HCT116 (cell line): ENCODE measurements at regions not wholly inside any gene's neighbourhood (a gene's known extent, or its start where the extent isn't known, plus 50 kb on each side); places are given as distances from the start of the nearest gene placed in this dataset.

Experiments used
- CBX3 ChIP-seq: IDR thresholded peaks from 2 replicates; pipeline ENCODE4 v1.6.1; 2012; ENCODE audit warnings: low read depth
- ELF1 ChIP-seq: IDR thresholded peaks from 2 replicates; pipeline ENCODE4 v1.6.1; 2012; ENCODE audit warnings: low read depth, borderline replicate concordance
- EZH2 ChIP-seq: fragments of 200-600 bp; sonication (generic); IDR thresholded peaks from 2 replicates; pipeline ENCODE4 v1.6.1; 2017; ENCODE audit warnings: antibody characterized with exemption, mixed run types
- MAX ChIP-seq: IDR thresholded peaks from 2 replicates; pipeline ENCODE4 v1.6.1; 2012
- POLR2A ChIP-seq: IDR thresholded peaks from 2 replicates; pipeline ENCODE4 v1.7.0; 2011; ENCODE audit warnings: borderline replicate concordance; ENCODE audit not compliant: insufficient read depth, insufficient read length; ENCODE audit errors: extremely low read depth
- POLR2AphosphoS5 ChIP-seq: IDR thresholded peaks from 2 replicates; pipeline ENCODE4 v1.6.1; 2011; ENCODE audit warnings: mild to moderate bottlenecking, low read depth, low read length, moderate library complexity
- RAD21 ChIP-seq: IDR thresholded peaks from 2 replicates; pipeline ENCODE4 v1.6.1; 2012; ENCODE audit warnings: low read depth, mild to moderate bottlenecking
- SIN3A ChIP-seq: IDR thresholded peaks from 2 replicates; pipeline ENCODE4 v1.6.1; 2012; ENCODE audit warnings: low read depth
- SP1 ChIP-seq: IDR thresholded peaks from 2 replicates; pipeline ENCODE4 v1.6.1; 2012; ENCODE audit warnings: low read depth
- TCF7L2 ChIP-seq: IDR thresholded peaks from 2 replicates; pipeline ENCODE4 v1.7.0; 2011; ENCODE audit warnings: borderline replicate concordance, inconsistent platforms; ENCODE audit not compliant: insufficient read depth, insufficient read length; ENCODE audit errors: extremely low read depth
- YY1 ChIP-seq: IDR thresholded peaks from 2 replicates; pipeline ENCODE4 v1.6.1; 2011; ENCODE audit warnings: low read length, low read depth, moderate library complexity, mild to moderate bottlenecking; ENCODE audit not compliant: insufficient replicate concordance; ENCODE audit errors: extremely low read depth
- ZNF274 ChIP-seq: fragments of 200-500 bp; sonication (Bioruptor generic); IDR thresholded peaks from 2 replicates; pipeline ENCODE4 v1.6.1; 2014; ENCODE audit warnings: mild to moderate bottlenecking, low read depth, low read length, inconsistent platforms
- TF ChIP-seq, protein P1 (sequence below), 3 experiments: fragments of 200-600 bp in 1 of 3; sonication (generic) in 1 of 3; IDR thresholded peaks in 2 of 3; conservative IDR thresholded peaks in 1 of 3; 2 replicates each; pipeline ENCODE4 v1.5.1; 2012 to 2017; ENCODE audit warnings: low read depth in 2 of 3, low read length in 2 of 3, antibody characterized with exemption in 1 of 3, borderline replicate concordance in 1 of 3, control low read depth in 1 of 3, mild to moderate bottlenecking in 1 of 3, mixed read lengths in 1 of 3, mixed run types in 1 of 3, moderate library complexity in 1 of 3; ENCODE audit not compliant: insufficient read depth in 1 of 3
- TF ChIP-seq, protein P2 (sequence below): IDR thresholded peaks from 2 replicates; pipeline ENCODE4 v1.6.1; 2012

GRCh38 chr6:81878479-81878878 is 126.0 kb upstream of the TENT5A start:
- no peak for TF ChIP-seq CBX3
- TF ChIP-seq, protein P1, sequence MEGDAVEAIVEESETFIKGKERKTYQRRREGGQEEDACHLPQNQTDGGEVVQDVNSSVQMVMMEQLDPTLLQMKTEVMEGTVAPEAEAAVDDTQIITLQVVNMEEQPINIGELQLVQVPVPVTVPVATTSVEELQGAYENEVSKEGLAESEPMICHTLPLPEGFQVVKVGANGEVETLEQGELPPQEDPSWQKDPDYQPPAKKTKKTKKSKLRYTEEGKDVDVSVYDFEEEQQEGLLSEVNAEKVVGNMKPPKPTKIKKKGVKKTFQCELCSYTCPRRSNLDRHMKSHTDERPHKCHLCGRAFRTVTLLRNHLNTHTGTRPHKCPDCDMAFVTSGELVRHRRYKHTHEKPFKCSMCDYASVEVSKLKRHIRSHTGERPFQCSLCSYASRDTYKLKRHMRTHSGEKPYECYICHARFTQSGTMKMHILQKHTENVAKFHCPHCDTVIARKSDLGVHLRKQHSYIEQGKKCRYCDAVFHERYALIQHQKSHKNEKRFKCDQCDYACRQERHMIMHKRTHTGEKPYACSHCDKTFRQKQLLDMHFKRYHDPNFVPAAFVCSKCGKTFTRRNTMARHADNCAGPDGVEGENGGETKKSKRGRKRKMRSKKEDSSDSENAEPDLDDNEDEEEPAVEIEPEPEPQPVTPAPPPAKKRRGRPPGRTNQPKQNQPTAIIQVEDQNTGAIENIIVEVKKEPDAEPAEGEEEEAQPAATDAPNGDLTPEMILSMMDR (IDR thresholded peaks at IDR 0.05 in 2 of 3, conservative IDR thresholded peaks at IDR 0.05 in 1 of 3; ENCODE audit: borderline replicate concordance in 1 of 3, insufficient read depth in 1 of 3, low read depth in 2 of 3, low read length in 2 of 3) = no peak
- TF ChIP-seq POLR2A = no peak
- no peak for TF ChIP-seq EZH2
- TF ChIP-seq, protein P2, sequence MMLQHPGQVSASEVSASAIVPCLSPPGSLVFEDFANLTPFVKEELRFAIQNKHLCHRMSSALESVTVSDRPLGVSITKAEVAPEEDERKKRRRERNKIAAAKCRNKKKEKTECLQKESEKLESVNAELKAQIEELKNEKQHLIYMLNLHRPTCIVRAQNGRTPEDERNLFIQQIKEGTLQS = no peak
- no peak for TF ChIP-seq ZNF274
- no peak for TF ChIP-seq POLR2AphosphoS5
- no peak for TF ChIP-seq YY1
- TF ChIP-seq SIN3A = no peak
- no peak for TF ChIP-seq SP1
- no peak for TF ChIP-seq TCF7L2
- no peak for TF ChIP-seq MAX
- no peak for TF ChIP-seq ELF1
- no peak for TF ChIP-seq RAD21
